ENCODE measurements at regions not wholly inside any gene's neighbourhood (a gene's known extent, or its start where the extent isn't known, plus 50 kb on each side); places are given as distances from the start of the nearest gene placed in this dataset.
"Not testable (repeated sequence)": the region's sequence is repeated elsewhere in the genome, so short reads cannot be mapped to it uniquely, and the experiment has no call there.

GRCh38 chr13:39931505-39931904 lies 276.0 kb downstream of the COG6 start:
- no peaks in the 10 kb centered on the region for H4K20me1 ChIP-seq (ENCODE audit: control insufficient read depth, extremely low read depth, insufficient read depth, low read length)
- no peaks in the 10 kb centered on the region for H3K27me3 ChIP-seq (ENCODE audit: control insufficient read depth, extremely low read depth, insufficient read depth, low read length)
- no peaks in the 10 kb centered on the region for H3K79me2 ChIP-seq (ENCODE audit: control insufficient read depth, insufficient read depth, low read length)
- no peaks in the 10 kb centered on the region for H3K4me1 ChIP-seq (ENCODE audit: control insufficient read depth, extremely low read depth, insufficient read depth, low read length)
- no peak overlapping the region for H3K9ac ChIP-seq (ENCODE audit: control insufficient read depth, extremely low read depth, insufficient read depth, low read length)
- dilution Hi-C loops (cut with MboI; ENCODE audit: extremely low pct_ligation_motif_present, low sequenced_read_pairs), result no loop called here
- no peak overlapping the region for H3K4me2 ChIP-seq (ENCODE audit: control insufficient read depth, extremely low read depth, insufficient read depth, low read depth, low read length)
- H3K9me1 ChIP-seq (ENCODE audit: control insufficient read depth, extremely low read depth, insufficient read depth, low read length), result no peaks in the 10 kb centered on the region
- DNase-seq (ENCODE audit: low read depth, low spot score) (no peak), FAIRE-seq (no peak)
- H3K36me3 ChIP-seq (ENCODE audit: control insufficient read depth in 2 of 2, extremely low read depth in 1 of 2, insufficient read depth in 2 of 2, low read length in 2 of 2), result no peaks in the 10 kb centered on the region
- H3K27ac ChIP-seq (ENCODE audit: control insufficient read depth, insufficient read depth, low read length), result no peak overlapping the region
- TF ChIP-seq EZH2 (IDR thresholded peaks at IDR 0.05; ENCODE audit: low read length), result no peak
- TF ChIP-seq, protein P1, sequence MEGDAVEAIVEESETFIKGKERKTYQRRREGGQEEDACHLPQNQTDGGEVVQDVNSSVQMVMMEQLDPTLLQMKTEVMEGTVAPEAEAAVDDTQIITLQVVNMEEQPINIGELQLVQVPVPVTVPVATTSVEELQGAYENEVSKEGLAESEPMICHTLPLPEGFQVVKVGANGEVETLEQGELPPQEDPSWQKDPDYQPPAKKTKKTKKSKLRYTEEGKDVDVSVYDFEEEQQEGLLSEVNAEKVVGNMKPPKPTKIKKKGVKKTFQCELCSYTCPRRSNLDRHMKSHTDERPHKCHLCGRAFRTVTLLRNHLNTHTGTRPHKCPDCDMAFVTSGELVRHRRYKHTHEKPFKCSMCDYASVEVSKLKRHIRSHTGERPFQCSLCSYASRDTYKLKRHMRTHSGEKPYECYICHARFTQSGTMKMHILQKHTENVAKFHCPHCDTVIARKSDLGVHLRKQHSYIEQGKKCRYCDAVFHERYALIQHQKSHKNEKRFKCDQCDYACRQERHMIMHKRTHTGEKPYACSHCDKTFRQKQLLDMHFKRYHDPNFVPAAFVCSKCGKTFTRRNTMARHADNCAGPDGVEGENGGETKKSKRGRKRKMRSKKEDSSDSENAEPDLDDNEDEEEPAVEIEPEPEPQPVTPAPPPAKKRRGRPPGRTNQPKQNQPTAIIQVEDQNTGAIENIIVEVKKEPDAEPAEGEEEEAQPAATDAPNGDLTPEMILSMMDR (optimal IDR thresholded peaks at IDR 0.05 in 1 of 3, IDR thresholded peaks at IDR 0.05 in 1 of 3, conservative IDR thresholded peaks at IDR 0.05 in 1 of 3; ENCODE audit: extremely low read depth in 1 of 3, insufficient read depth in 2 of 3, low read length in 3 of 3), result no peak
- no peak overlapping the region for H3K4me3 ChIP-seq (ENCODE audit: control insufficient read depth in 2 of 3, extremely low read depth in 1 of 3, insufficient read depth in 2 of 3, low read depth in 1 of 3, low read length in 3 of 3)
- H2AFZ ChIP-seq (ENCODE audit: control insufficient read depth, low read length), result no peak overlapping the region
- H3K9me3 ChIP-seq (ENCODE audit: control insufficient read depth, low read depth, low read length), result no peaks in the 10 kb centered on the region

DNA sequence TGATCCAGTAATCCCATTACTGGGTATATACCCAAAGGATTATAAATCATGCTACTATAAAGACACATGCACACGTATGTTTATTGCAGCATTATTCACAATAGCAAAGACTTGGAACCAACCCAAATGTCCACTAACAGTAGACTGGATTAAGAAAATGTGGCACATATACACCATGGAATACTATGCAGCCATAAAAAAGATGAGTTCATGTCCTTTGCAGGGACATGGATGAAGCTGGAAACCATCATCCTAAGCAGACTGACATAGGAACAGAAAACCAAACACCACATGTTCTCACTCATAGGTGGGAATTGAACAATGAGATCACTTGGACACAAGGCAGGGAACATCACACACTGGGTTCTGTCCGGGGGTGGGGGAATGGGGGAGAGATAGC lies 277.1 kb downstream of the COG6 start:
- not testable (repeated sequence) for FAIRE-seq

GRCh38 chr13:39935155-39935554 lies 279.7 kb downstream of the COG6 start:
- H3K36me3 ChIP-seq (ENCODE audit: control insufficient read depth in 2 of 2, extremely low read depth in 1 of 2, insufficient read depth in 2 of 2, low read length in 2 of 2), result no peaks in the 10 kb centered on the region
- no peaks in the 10 kb centered on the region for H4K20me1 ChIP-seq (ENCODE audit: control insufficient read depth, extremely low read depth, insufficient read depth, low read length)
- FAIRE-seq, result no peak
- H3K4me2 ChIP-seq (ENCODE audit: control insufficient read depth, extremely low read depth, insufficient read depth, low read depth, low read length), result no peak overlapping the region
- no peaks in the 10 kb centered on the region for H3K27me3 ChIP-seq (ENCODE audit: control insufficient read depth, extremely low read depth, insufficient read depth, low read length)
- no peaks in the 10 kb centered on the region for H3K9me1 ChIP-seq (ENCODE audit: control insufficient read depth, extremely low read depth, insufficient read depth, low read length)
- TF ChIP-seq EZH2 (IDR thresholded peaks at IDR 0.05; ENCODE audit: low read length), result no peak
- TF ChIP-seq, protein P1 (optimal IDR thresholded peaks at IDR 0.05 in 1 of 3, IDR thresholded peaks at IDR 0.05 in 1 of 3, conservative IDR thresholded peaks at IDR 0.05 in 1 of 3; ENCODE audit: extremely low read depth in 1 of 3, insufficient read depth in 2 of 3, low read length in 3 of 3), result no peak
- no peaks in the 10 kb centered on the region for H3K79me2 ChIP-seq (ENCODE audit: control insufficient read depth, insufficient read depth, low read length)
- DNase-seq (ENCODE audit: low read depth, low spot score), result no peak
- H3K27ac ChIP-seq (ENCODE audit: control insufficient read depth, insufficient read depth, low read length), result no peak overlapping the region
- H3K9ac ChIP-seq (ENCODE audit: control insufficient read depth, extremely low read depth, insufficient read depth, low read length), result no peak overlapping the region
- H3K9me3 ChIP-seq (ENCODE audit: control insufficient read depth, low read depth, low read length), result no peaks in the 10 kb centered on the region
- no peak overlapping the region for H3K4me3 ChIP-seq (ENCODE audit: control insufficient read depth in 2 of 3, extremely low read depth in 1 of 3, insufficient read depth in 2 of 3, low read depth in 1 of 3, low read length in 3 of 3)
- H3K4me1 ChIP-seq (ENCODE audit: control insufficient read depth, extremely low read depth, insufficient read depth, low read length), result no peaks in the 10 kb centered on the region
- dilution Hi-C loops (cut with MboI; ENCODE audit: extremely low pct_ligation_motif_present, low sequenced_read_pairs), result no loop called here
- H2AFZ ChIP-seq (ENCODE audit: control insufficient read depth, low read length), result no peak overlapping the region

More for the DNA sequence above, 277.1 kb downstream of the COG6 start:
- H3K27ac ChIP-seq (ENCODE audit: control insufficient read depth, insufficient read depth, low read length); H3K4me3 ChIP-seq (ENCODE audit: control insufficient read depth in 2 of 3, extremely low read depth in 1 of 3, insufficient read depth in 2 of 3, low read depth in 1 of 3, low read length in 3 of 3); H2AFZ ChIP-seq (ENCODE audit: control insufficient read depth, low read length); H4K20me1 ChIP-seq (ENCODE audit: control insufficient read depth, extremely low read depth, insufficient read depth, low read length); H3K9me3 ChIP-seq (ENCODE audit: control insufficient read depth, low read depth, low read length); H3K4me1 ChIP-seq (ENCODE audit: control insufficient read depth, extremely low read depth, insufficient read depth, low read length); H3K27me3 ChIP-seq (ENCODE audit: control insufficient read depth, extremely low read depth, insufficient read depth, low read length); H3K4me2 ChIP-seq (ENCODE audit: control insufficient read depth, extremely low read depth, insufficient read depth, low read depth, low read length); H3K79me2 ChIP-seq (ENCODE audit: control insufficient read depth, insufficient read depth, low read length); H3K36me3 ChIP-seq (ENCODE audit: control insufficient read depth in 2 of 2, extremely low read depth in 1 of 2, insufficient read depth in 2 of 2, low read length in 2 of 2); H3K9ac ChIP-seq (ENCODE audit: control insufficient read depth, extremely low read depth, insufficient read depth, low read length); DNase-seq (ENCODE audit: low read depth, low spot score); H3K9me1 ChIP-seq (ENCODE audit: control insufficient read depth, extremely low read depth, insufficient read depth, low read length); dilution Hi-C loops (cut with MboI; ENCODE audit: extremely low pct_ligation_motif_present, low sequenced_read_pairs): not testable (repeated sequence)

Measured in keratinocyte (primary cell).